GM21717 (cell line): ENCODE measurements at regions not wholly inside any gene's neighbourhood (a gene's known extent, or its start where the extent isn't known, plus 50 kb on each side); places are given as distances from the start of the nearest gene placed in this dataset.
"Not testable (repeated sequence)": the region's sequence is repeated elsewhere in the genome, so short reads cannot be mapped to it uniquely, and the experiment has no call there.

Source experiments
- ATAC-seq: cut with Tn5 transposase; IDR thresholded peaks from one replicate; pipeline ENCODE4 v1.9.1; 2021; ENCODE audit warnings: mild to moderate bottlenecking, moderate library complexity; ENCODE audit not compliant: unreplicated experiment

GRCh38 chr10:33794460-33794859 lies 460.0 kb upstream of the NRP1 start:
- no peak for ATAC-seq

- no peak for ATAC-seq
Observed at GRCh38 chr10:33793793-33794192, 459.3 kb upstream of the NRP1 start.

- ATAC-seq: no peak
Observed at GRCh38 chr10:33791272-33791660, 456.8 kb upstream of the NRP1 start.

GRCh38 chr10:33790521-33791271 lies 456.2 kb upstream of the NRP1 start:
- no peak for ATAC-seq

- ATAC-seq: no peak
Observed at GRCh38 chr10:33783557-33783956, 449.1 kb upstream of the NRP1 start.

- no peak for ATAC-seq
Observed at GRCh38 chr10:33783078-33783477, 448.6 kb upstream of the NRP1 start.

- no peak for ATAC-seq
Observed at GRCh38 chr10:33781606-33782395, 447.3 kb upstream of the NRP1 start.

GRCh38 chr10:33780961-33781360 lies 446.5 kb upstream of the NRP1 start:
- no peak for ATAC-seq

GRCh38 chr10:33777223-33777622 lies 442.8 kb upstream of the NRP1 start:
- ATAC-seq: no peak

- no peak for ATAC-seq
Observed at GRCh38 chr10:33776419-33777070, 442.1 kb upstream of the NRP1 start.

- ATAC-seq: no peak
Observed at GRCh38 chr10:33774857-33775256, 440.4 kb upstream of the NRP1 start.

GRCh38 chr10:33773886-33774480 lies 439.5 kb upstream of the NRP1 start:
- no peak for ATAC-seq

GRCh38 chr10:33773253-33773573 lies 438.7 kb upstream of the NRP1 start:
- ATAC-seq: no peak

- no peak for ATAC-seq
Observed at GRCh38 chr10:33772370-33773252, 438.1 kb upstream of the NRP1 start.

- not testable (repeated sequence) for ATAC-seq
Observed at GRCh38 chr10:33771856-33772255, 437.4 kb upstream of the NRP1 start.

- ATAC-seq: no peak
Observed at GRCh38 chr10:33764694-33765185, 430.3 kb upstream of the NRP1 start.

- ATAC-seq: no peak
Observed at GRCh38 chr10:33760056-33760943, 425.8 kb upstream of the NRP1 start.

GRCh38 chr10:33759191-33759590 lies 424.7 kb upstream of the NRP1 start:
- ATAC-seq: no peak

- no peak for ATAC-seq
Observed at GRCh38 chr10:33758299-33758698, 423.8 kb upstream of the NRP1 start.
